GM12878 (cell line): ENCODE measurements at regions not wholly inside any gene's neighbourhood (a gene's known extent, or its start where the extent isn't known, plus 50 kb on each side); places are given as distances from the start of the nearest gene placed in this dataset.

Experiments
- ATF2 ChIP-seq: IDR thresholded peaks from 2 replicates; pipeline ENCODE4 v1.6.1; 2012; ENCODE audit warnings: low read length, inconsistent platforms
- CHD2 ChIP-seq: IDR thresholded peaks from 2 replicates; pipeline ENCODE4 v1.6.1; 2011; ENCODE audit warnings: low read depth, low read length, improper control_type of control experiment, borderline replicate concordance
- ESRRA ChIP-seq: IDR thresholded peaks from 2 replicates; pipeline ENCODE4 v1.6.1; 2012; ENCODE audit warnings: mild to moderate bottlenecking, low read length, improper control_type of control experiment
- HDAC6 ChIP-seq: fragments of 200-600 bp; sonication (generic); IDR thresholded peaks from one replicate; pipeline ENCODE4 v1.8.0; 2017; ENCODE audit warnings: antibody characterized with exemption; ENCODE audit not compliant: unreplicated experiment
- HDGF ChIP-seq: fragments of 450-650 bp; IDR thresholded peaks from 2 replicates; pipeline ENCODE4 v1.6.1; 2016; ENCODE audit warnings: antibody characterized with exemption
- IKZF2 ChIP-seq, 2 experiments: fragments of 450-650 bp; IDR thresholded peaks; 2 replicates each; pipeline ENCODE4 v1.6.1; 2017; ENCODE audit warnings: mild to moderate bottlenecking in 2 of 2, moderate library complexity in 2 of 2
- IRF4 ChIP-seq: IDR thresholded peaks from 2 replicates; pipeline ENCODE4 v1.6.1; 2011; ENCODE audit warnings: low read depth, low read length
- KDM1A ChIP-seq: fragments of 200-600 bp; sonication (generic); IDR thresholded peaks from 2 replicates; pipeline ENCODE4 v1.6.1; 2016; ENCODE audit warnings: borderline replicate concordance
- MYC ChIP-seq: IDR thresholded peaks from 2 replicates; pipeline ENCODE4 v1.6.1; 2011; ENCODE audit warnings: mild to moderate bottlenecking, low read length, moderate library complexity, inconsistent platforms; ENCODE audit not compliant: insufficient read depth, insufficient replicate concordance, insufficient read length, severe bottlenecking
- PAX5 ChIP-seq: IDR thresholded peaks from 2 replicates; pipeline ENCODE4 v1.6.1; 2011; ENCODE audit warnings: low read depth, low read length, borderline replicate concordance
- POU2F2 ChIP-seq: IDR thresholded peaks from 3 replicates; pipeline ENCODE4 v1.6.1; 2011; ENCODE audit warnings: low read depth, mild to moderate bottlenecking, low read length, borderline replicate concordance
- RELA ChIP-seq: fragments of 450-650 bp; IDR thresholded peaks from 2 replicates; pipeline ENCODE4 v1.8.0; 2014; ENCODE audit warnings: borderline replicate concordance; ENCODE audit not compliant: partially characterized antibody
- SUPT20H ChIP-seq: IDR thresholded peaks from 2 replicates; pipeline ENCODE4 v1.6.1; 2011; ENCODE audit warnings: low read depth, mild to moderate bottlenecking, low read length, moderate library complexity, borderline replicate concordance; ENCODE audit not compliant: control insufficient read depth
- TCF12 ChIP-seq: IDR thresholded peaks from 2 replicates; pipeline ENCODE4 v1.6.1; 2011; ENCODE audit warnings: low read depth, mild to moderate bottlenecking, low read length
- ZNF384 ChIP-seq: IDR thresholded peaks from 2 replicates; pipeline ENCODE4 v1.6.1; 2012; ENCODE audit warnings: low read depth, mild to moderate bottlenecking, low read length, improper control_type of control experiment, borderline replicate concordance
- ZSCAN29 ChIP-seq: fragments of 450-650 bp; IDR thresholded peaks from 2 replicates; pipeline ENCODE4 v1.6.1; 2017; ENCODE audit warnings: mild to moderate bottlenecking, moderate library complexity
- TF ChIP-seq, protein P1 (sequence below): fragments of 450-650 bp; IDR thresholded peaks from 2 replicates; pipeline ENCODE4 v1.6.1; 2017; ENCODE audit warnings: antibody characterized with exemption, mild to moderate bottlenecking, moderate library complexity
- TF ChIP-seq, protein P2 (sequence below): IDR thresholded peaks from 2 replicates; pipeline ENCODE4 v1.6.1; 2012; ENCODE audit warnings: improper control_type of control experiment, low read depth, low read length; ENCODE audit not compliant: insufficient replicate concordance
- TF ChIP-seq, protein P3 (sequence below): fragments of 450-650 bp; IDR thresholded peaks from 2 replicates; pipeline ENCODE4 v1.6.1; 2017; ENCODE audit warnings: mild to moderate bottlenecking, low read depth, inconsistent platforms; ENCODE audit not compliant: poor library complexity, severe bottlenecking

DNA sequence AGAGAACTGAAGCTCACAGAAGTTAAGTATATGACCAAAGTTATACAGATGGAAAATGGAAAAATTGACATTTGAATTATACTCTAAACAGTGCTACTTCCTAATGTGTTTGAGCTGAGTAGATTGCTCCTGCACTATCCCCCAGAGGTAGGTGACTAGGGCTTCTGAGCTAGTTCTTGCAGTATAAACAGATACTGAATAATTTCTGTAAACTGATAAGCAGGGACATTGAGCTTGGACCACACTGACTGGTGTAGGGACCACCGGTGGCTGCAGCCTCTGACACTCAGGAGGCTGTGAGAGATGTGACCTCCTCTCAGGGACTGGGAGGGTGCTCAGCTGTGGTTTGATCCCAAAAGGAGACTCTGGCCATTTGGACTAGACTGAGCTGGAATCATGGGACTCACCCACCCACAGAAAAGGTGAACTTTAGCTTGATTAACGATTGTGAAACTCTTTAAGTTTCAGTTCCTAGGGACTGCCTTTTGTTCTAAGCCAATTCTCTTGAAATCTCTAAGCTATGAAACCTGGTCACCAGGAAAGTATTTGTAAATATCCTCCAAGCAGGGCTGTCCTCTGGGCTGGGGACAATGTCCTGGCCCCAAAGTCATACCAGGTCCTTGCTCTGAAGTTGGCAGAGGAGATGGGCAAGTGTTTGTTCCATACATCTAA is 291.5 kb downstream of the SEC61B start (continued):
- TF ChIP-seq, protein P1, sequence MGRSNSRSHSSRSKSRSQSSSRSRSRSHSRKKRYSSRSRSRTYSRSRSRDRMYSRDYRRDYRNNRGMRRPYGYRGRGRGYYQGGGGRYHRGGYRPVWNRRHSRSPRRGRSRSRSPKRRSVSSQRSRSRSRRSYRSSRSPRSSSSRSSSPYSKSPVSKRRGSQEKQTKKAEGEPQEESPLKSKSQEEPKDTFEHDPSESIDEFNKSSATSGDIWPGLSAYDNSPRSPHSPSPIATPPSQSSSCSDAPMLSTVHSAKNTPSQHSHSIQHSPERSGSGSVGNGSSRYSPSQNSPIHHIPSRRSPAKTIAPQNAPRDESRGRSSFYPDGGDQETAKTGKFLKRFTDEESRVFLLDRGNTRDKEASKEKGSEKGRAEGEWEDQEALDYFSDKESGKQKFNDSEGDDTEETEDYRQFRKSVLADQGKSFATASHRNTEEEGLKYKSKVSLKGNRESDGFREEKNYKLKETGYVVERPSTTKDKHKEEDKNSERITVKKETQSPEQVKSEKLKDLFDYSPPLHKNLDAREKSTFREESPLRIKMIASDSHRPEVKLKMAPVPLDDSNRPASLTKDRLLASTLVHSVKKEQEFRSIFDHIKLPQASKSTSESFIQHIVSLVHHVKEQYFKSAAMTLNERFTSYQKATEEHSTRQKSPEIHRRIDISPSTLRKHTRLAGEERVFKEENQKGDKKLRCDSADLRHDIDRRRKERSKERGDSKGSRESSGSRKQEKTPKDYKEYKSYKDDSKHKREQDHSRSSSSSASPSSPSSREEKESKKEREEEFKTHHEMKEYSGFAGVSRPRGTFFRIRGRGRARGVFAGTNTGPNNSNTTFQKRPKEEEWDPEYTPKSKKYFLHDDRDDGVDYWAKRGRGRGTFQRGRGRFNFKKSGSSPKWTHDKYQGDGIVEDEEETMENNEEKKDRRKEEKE: no peak
- TF ChIP-seq ZSCAN29 (no peak), IRF4 (peak; percentile 86), HDAC6 (no peak), ATF2 (peak; percentile 72; the same call in 1 of the 2 replicates), TCF12 (no peak), ESRRA (no peak), POU2F2 (no peak), KDM1A (no peak), ZNF384 (no peak), HDGF (no peak), MYC (no peak), SUPT20H (no peak), CHD2 (peak; percentile 51; the same call in 1 of the 2 replicates), IKZF2 (IDR thresholded peaks at IDR 0.05) (peak; percentile 100), PAX5 (peak; percentile 64; the same call in 1 of the 2 replicates), RELA (no peak)
- TF ChIP-seq, protein P2, sequence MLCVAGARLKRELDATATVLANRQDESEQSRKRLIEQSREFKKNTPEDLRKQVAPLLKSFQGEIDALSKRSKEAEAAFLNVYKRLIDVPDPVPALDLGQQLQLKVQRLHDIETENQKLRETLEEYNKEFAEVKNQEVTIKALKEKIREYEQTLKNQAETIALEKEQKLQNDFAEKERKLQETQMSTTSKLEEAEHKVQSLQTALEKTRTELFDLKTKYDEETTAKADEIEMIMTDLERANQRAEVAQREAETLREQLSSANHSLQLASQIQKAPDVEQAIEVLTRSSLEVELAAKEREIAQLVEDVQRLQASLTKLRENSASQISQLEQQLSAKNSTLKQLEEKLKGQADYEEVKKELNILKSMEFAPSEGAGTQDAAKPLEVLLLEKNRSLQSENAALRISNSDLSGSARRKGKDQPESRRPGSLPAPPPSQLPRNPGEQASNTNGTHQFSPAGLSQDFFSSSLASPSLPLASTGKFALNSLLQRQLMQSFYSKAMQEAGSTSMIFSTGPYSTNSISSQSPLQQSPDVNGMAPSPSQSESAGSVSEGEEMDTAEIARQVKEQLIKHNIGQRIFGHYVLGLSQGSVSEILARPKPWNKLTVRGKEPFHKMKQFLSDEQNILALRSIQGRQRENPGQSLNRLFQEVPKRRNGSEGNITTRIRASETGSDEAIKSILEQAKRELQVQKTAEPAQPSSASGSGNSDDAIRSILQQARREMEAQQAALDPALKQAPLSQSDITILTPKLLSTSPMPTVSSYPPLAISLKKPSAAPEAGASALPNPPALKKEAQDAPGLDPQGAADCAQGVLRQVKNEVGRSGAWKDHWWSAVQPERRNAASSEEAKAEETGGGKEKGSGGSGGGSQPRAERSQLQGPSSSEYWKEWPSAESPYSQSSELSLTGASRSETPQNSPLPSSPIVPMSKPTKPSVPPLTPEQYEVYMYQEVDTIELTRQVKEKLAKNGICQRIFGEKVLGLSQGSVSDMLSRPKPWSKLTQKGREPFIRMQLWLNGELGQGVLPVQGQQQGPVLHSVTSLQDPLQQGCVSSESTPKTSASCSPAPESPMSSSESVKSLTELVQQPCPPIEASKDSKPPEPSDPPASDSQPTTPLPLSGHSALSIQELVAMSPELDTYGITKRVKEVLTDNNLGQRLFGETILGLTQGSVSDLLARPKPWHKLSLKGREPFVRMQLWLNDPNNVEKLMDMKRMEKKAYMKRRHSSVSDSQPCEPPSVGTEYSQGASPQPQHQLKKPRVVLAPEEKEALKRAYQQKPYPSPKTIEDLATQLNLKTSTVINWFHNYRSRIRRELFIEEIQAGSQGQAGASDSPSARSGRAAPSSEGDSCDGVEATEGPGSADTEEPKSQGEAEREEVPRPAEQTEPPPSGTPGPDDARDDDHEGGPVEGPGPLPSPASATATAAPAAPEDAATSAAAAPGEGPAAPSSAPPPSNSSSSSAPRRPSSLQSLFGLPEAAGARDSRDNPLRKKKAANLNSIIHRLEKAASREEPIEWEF: no peak
- TF ChIP-seq, protein P3, sequence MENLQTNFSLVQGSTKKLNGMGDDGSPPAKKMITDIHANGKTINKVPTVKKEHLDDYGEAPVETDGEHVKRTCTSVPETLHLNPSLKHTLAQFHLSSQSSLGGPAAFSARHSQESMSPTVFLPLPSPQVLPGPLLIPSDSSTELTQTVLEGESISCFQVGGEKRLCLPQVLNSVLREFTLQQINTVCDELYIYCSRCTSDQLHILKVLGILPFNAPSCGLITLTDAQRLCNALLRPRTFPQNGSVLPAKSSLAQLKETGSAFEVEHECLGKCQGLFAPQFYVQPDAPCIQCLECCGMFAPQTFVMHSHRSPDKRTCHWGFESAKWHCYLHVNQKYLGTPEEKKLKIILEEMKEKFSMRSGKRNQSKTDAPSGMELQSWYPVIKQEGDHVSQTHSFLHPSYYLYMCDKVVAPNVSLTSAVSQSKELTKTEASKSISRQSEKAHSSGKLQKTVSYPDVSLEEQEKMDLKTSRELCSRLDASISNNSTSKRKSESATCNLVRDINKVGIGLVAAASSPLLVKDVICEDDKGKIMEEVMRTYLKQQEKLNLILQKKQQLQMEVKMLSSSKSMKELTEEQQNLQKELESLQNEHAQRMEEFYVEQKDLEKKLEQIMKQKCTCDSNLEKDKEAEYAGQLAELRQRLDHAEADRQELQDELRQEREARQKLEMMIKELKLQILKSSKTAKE: peak; percentile 65
